Endothelial cell of umbilical vein (primary cell): ENCODE measurements at regions not wholly inside any gene's neighbourhood (a gene's known extent, or its start where the extent isn't known, plus 50 kb on each side); places are given as distances from the start of the nearest gene placed in this dataset.

Experiments
- BruUV-seq: library from RNA; stranded (reverse); fragments of 400-500 nt; replicated peaks from 2 replicates; lab custom pipeline; 2021; lab: Mats Ljungman, UMichigan
- CTCF ChIA-PET: fragments of 300-600, 350-600 bp; sonication (Branson Sonifier 250); formaldehyde crosslinking; loops from one replicate; lab custom pipeline; 2021; ENCODE audit warnings: antibody characterized with exemption, inconsistent platforms; lab: Charles Lee
- POLR2A ChIA-PET: fragments of 300-600, 350-600 bp; sonication (Branson Sonifier 250); formaldehyde crosslinking; loops from one replicate; lab custom pipeline; 2021; ENCODE audit warnings: antibody characterized with exemption, inconsistent platforms; lab: Charles Lee
- DNase-seq: peaks from one replicate; pipeline ENCODE4 v3.0.0-alpha.2; 2011; ENCODE audit warnings: low read depth, low spot score
- FAIRE-seq: peaks from 2 replicates; lab custom pipeline; 2011; peaks lifted over from hg19 to GRCh38; lab: Jason Lieb, UNC
- H2AFZ ChIP-seq: 2 replicates; pipeline ENCODE4 v1.6.0; 2012; ENCODE audit warnings: low read depth, low read length, control low read depth, inconsistent platforms
- H3K27ac ChIP-seq: 2 replicates; pipeline ENCODE4 v1.5.1; 2011; ENCODE audit warnings: low read depth, mild to moderate bottlenecking, control low read depth, low read length, moderate library complexity; ENCODE audit not compliant: insufficient read depth
- H3K27me3 ChIP-seq, 2 experiments: 2 replicates each; pipeline versions ENCODE4 v1.6.0 to v1.6.1; 2011; ENCODE audit warnings: low read length in 2 of 2, mixed read lengths in 1 of 2; ENCODE audit not compliant: control insufficient read depth in 2 of 2, insufficient read depth in 2 of 2
- H3K36me3 ChIP-seq, 2 experiments: 2 replicates in 1 of 2; 3 replicates in 1 of 2; pipeline ENCODE4 v1.5.1; 2011; ENCODE audit warnings: low read length in 2 of 2, mild to moderate bottlenecking in 1 of 2, moderate library complexity in 1 of 2; ENCODE audit not compliant: control insufficient read depth in 2 of 2, insufficient read depth in 2 of 2; ENCODE audit errors: extremely low read depth in 1 of 2
- H3K4me1 ChIP-seq: 3 replicates; pipeline ENCODE4 v1.5.1; 2011; ENCODE audit warnings: mild to moderate bottlenecking, low read length; ENCODE audit not compliant: control insufficient read depth, insufficient read depth; ENCODE audit errors: extremely low read depth
- H3K4me2 ChIP-seq: 2 replicates; pipeline ENCODE4 v1.6.1; 2011; ENCODE audit warnings: low read length, control low read depth, mixed read lengths; ENCODE audit not compliant: insufficient read depth
- H3K4me3 ChIP-seq, 3 experiments: fragments of 200-600 bp in 1 of 3; sonication (generic), shearing (Covaris generic) in 1 of 3; replicated peaks in 1 of 3; 2 replicates each; pipeline ENCODE4 v1.5.1; 2011 to 2016; ENCODE audit warnings: control low read depth in 3 of 3, low read length in 3 of 3, mild to moderate bottlenecking in 2 of 3, inconsistent platforms in 1 of 3, low read depth in 1 of 3, moderate library complexity in 1 of 3; ENCODE audit not compliant: insufficient read depth in 1 of 3
- H3K79me2 ChIP-seq: 2 replicates; pipeline ENCODE4 v1.6.0; 2012; ENCODE audit warnings: low read length, inconsistent platforms; ENCODE audit not compliant: control insufficient read depth, insufficient read depth
- H3K9ac ChIP-seq: replicated peaks from 2 replicates; pipeline ENCODE3; 2011; ENCODE audit warnings: low read length, control low read depth; ENCODE audit not compliant: insufficient read depth; ENCODE audit errors: extremely low read depth
- H3K9me1 ChIP-seq: replicated peaks from 3 replicates; pipeline ENCODE4 v1.6.0; 2011; ENCODE audit warnings: mild to moderate bottlenecking, low read length; ENCODE audit not compliant: control insufficient read depth, insufficient read depth; ENCODE audit errors: extremely low read depth
- H3K9me3 ChIP-seq: replicated peaks from 2 replicates; pipeline ENCODE4 v1.5.1; 2012; ENCODE audit warnings: low read length, inconsistent platforms; ENCODE audit not compliant: control insufficient read depth, insufficient read depth
- H4K20me1 ChIP-seq: replicated peaks from 2 replicates; pipeline ENCODE3; 2011; ENCODE audit warnings: mild to moderate bottlenecking, low read length; ENCODE audit not compliant: control insufficient read depth, insufficient read depth; ENCODE audit errors: extremely low read depth
- CTCF ChIP-seq, 2 donors: IDR thresholded peaks; 1 replicate in 1 of 2; 2 replicates in 1 of 2; pipeline ENCODE4 v1.5.1; 2011; ENCODE audit warnings: low read length in 2 of 2, mild to moderate bottlenecking in 2 of 2, moderate library complexity in 2 of 2, control low read depth in 1 of 2, inconsistent platforms in 1 of 2, low read depth in 1 of 2; ENCODE audit not compliant: insufficient read depth in 1 of 2; ENCODE audit errors: extremely low read depth in 1 of 2
- EZH2 ChIP-seq: IDR thresholded peaks from 2 replicates; pipeline ENCODE4 v1.6.1; 2012; ENCODE audit warnings: borderline replicate concordance, low read depth, mild to moderate bottlenecking, moderate library complexity, low read length, inconsistent platforms; ENCODE audit not compliant: severe bottlenecking
- FOS ChIP-seq: IDR thresholded peaks from 2 replicates; pipeline ENCODE4 v1.6.1; 2011; ENCODE audit warnings: mild to moderate bottlenecking, low read length, moderate library complexity, borderline replicate concordance; ENCODE audit not compliant: insufficient read depth
- GATA2 ChIP-seq: IDR thresholded peaks from 2 replicates; pipeline ENCODE4 v1.7.0; 2011; ENCODE audit warnings: low read depth, mild to moderate bottlenecking, moderate library complexity, mixed read lengths, low read length; ENCODE audit not compliant: insufficient read length, insufficient read depth
- JUN ChIP-seq: IDR thresholded peaks from 2 replicates; pipeline ENCODE4 v1.6.1; 2011; ENCODE audit warnings: borderline replicate concordance, low read depth; ENCODE audit not compliant: insufficient read length, insufficient read depth
- MAX ChIP-seq: IDR thresholded peaks from 2 replicates; pipeline ENCODE4 v1.6.1; 2011; ENCODE audit not compliant: insufficient read depth, insufficient read length
- MYC ChIP-seq: IDR thresholded peaks from one replicate; pipeline ENCODE4 v1.6.1; 2011; ENCODE audit warnings: mild to moderate bottlenecking, low read depth, low read length
- POLR2A ChIP-seq: IDR thresholded peaks from 2 replicates; pipeline ENCODE4 v1.6.1; 2012; ENCODE audit warnings: low read depth, mild to moderate bottlenecking, control low read depth, low read length
- POLR2AphosphoS5 ChIP-seq: IDR thresholded peaks from 2 replicates; pipeline ENCODE4 v1.6.1; 2012; ENCODE audit warnings: low read depth, mild to moderate bottlenecking, control low read depth, low read length, moderate library complexity; ENCODE audit not compliant: insufficient read depth
- dilution Hi-C: fragments of 300-500 bp; cut with MboI; formaldehyde crosslinking; loops from one replicate; pipeline ENCODE4 v1.15.0; 2019; ENCODE audit warnings: low sequenced_read_pairs; ENCODE audit not compliant: extremely low pct_ligation_motif_present
- intact Hi-C: fragments of 100-400 bp; cut with micrococcal nuclease; formaldehyde crosslinking; loops from one replicate; pipeline ENCODE4 v1.10.0; 2022

GRCh38 chr9:36492865-36493264 lies 79.8 kb upstream of the MELK start:
- FAIRE-seq (no peak), DNase-seq (no peak)
- H3K36me3 ChIP-seq, result no peaks in the 10 kb centered on the region
- dilution Hi-C loops (no loop called here), intact Hi-C loops (no loop called here)
- no peaks in the 10 kb centered on the region for H3K9me3 ChIP-seq
- ChIA-PET CTCF (no interaction called here), POLR2A (no interaction called here)
- no peak overlapping the region for H3K27ac ChIP-seq
- H3K9ac ChIP-seq, result no peak overlapping the region
- no TSS peak for BruUV-seq
- H3K4me3 ChIP-seq, result no peak overlapping the region
- H3K4me1 ChIP-seq, result peaks cover 8% of the 10 kb centered on the region
- TF ChIP-seq MYC (no peak), MAX (no peak), POLR2AphosphoS5 (no peak), POLR2A (no peak), JUN (no peak), EZH2 (no peak), GATA2 (no peak), CTCF (IDR thresholded peaks at IDR 0.05; ENCODE audit: extremely low read depth in 1 of 2, insufficient read depth in 1 of 2, low read depth in 1 of 2, low read length in 2 of 2) (no peak), FOS (no peak)
- H3K79me2 ChIP-seq, result no peaks in the 10 kb centered on the region
- peaks cover 4 to 8% of the 10 kb centered on the region in 2 experiments for H3K27me3 ChIP-seq
- no peak overlapping the region for H2AFZ ChIP-seq
- H4K20me1 ChIP-seq, result no peaks in the 10 kb centered on the region
- H3K4me2 ChIP-seq, result no peak overlapping the region
- H3K9me1 ChIP-seq, result no peaks in the 10 kb centered on the region
